GM18909 (cell line): ENCODE measurements at regions not wholly inside any gene's neighbourhood (a gene's known extent, or its start where the extent isn't known, plus 50 kb on each side); places are given as distances from the start of the nearest gene placed in this dataset.

ENCODE experiments used
- ATAC-seq: cut with Tn5 transposase; IDR thresholded peaks from one replicate; pipeline ENCODE4 v1.9.1; 2021; ENCODE audit warnings: mild to moderate bottlenecking; ENCODE audit not compliant: unreplicated experiment, poor library complexity

GRCh38 chr16:87125206-87126155 is 191.7 kb downstream of the C16orf95 start:
- ATAC-seq, result no peak

DNA sequence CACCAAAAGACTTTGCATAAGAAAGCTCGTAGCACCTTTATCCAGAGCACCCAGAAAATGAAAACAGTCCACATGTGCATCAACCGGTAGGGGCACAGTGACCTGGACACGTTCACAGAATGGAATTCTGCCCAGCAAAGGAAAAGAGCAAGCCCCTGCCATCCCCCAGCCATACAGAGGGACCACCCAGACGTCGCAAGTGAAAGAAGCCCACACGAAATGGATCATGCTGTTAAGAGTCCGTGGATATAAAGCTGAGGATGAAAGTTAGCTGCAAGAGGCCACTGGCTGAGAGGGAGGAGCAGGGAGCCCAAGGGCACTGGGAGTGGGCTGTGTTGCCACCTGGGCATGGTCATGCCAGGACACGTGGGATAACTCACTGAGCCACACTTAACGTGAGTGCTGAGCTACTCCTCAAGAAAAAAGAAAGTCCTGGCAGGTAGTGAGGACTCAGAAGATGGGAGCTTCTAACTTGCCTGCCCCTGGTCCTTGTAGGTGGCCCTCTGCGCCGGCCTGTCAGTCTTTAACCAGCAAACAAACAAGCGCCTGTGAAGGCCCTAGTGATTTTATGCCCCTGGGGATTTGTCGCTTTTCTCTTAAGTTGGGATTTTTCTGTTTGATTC is 190.7 kb downstream of the C16orf95 start:
- ATAC-seq, result no peak

GRCh38 chr16:87127061-87127765 is 190.0 kb downstream of the C16orf95 start:
- no peak for ATAC-seq

GRCh38 chr16:87127766-87128147 is 189.4 kb downstream of the C16orf95 start:
- ATAC-seq, result no peak

DNA sequence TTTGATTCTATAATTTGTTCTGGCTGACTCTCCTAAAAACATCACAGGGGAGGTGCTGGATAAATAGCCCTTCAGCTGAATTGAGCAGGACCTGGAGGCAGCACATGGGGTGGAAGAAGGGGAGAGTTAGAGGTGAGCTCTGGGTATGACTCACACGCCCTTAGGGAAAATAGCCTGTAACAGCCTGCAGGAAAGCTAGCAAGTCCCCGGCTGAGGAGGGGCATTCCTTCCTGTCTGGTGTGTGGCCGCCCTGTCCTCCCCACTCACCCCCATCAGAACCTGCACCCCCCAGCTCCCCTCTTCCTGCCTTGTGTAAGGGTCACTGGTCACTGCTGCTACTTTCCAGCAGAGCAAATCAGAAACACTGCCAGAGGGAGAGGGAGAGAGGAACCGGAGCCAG is 187.4 kb downstream of the C16orf95 start:
- no peak for ATAC-seq

GRCh38 chr16:87131061-87131995 is 185.9 kb downstream of the C16orf95 start:
- no peak for ATAC-seq

DNA sequence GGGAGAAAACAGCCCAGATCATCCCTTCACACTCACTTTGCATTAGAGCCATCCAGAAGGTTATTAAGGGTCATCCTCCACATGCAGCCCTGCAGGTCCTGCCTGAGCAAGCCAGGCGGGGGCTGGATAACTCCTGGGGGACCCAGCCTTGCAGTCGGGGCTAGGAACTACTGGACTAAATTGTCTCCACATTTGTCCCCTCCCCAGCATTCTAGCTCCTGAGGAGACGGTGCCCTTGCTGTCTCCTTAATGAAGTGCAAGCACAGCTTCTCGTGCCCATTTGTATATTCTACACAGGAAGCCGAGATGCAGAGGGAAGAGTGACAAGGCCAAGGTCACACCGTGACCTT is 185.2 kb downstream of the C16orf95 start:
- no peak for ATAC-seq

- ATAC-seq, result no peak
These were observed 184.7 kb downstream of the C16orf95 start for GRCh38 chr16:87132361-87133014.

- ATAC-seq, result no peak
These were observed 183.9 kb downstream of the C16orf95 start for GRCh38 chr16:87133112-87133850.

GRCh38 chr16:87133966-87134627 is 183.1 kb downstream of the C16orf95 start:
- ATAC-seq, result no peak

GRCh38 chr16:87134628-87134995 is 182.6 kb downstream of the C16orf95 start:
- no peak for ATAC-seq

GRCh38 chr16:87135246-87136030 is 181.8 kb downstream of the C16orf95 start:
- no peak for ATAC-seq

GRCh38 chr16:87138316-87138715 is 178.9 kb downstream of the C16orf95 start:
- no peak for ATAC-seq

GRCh38 chr16:87138738-87139267 is 178.4 kb downstream of the C16orf95 start:
- no peak for ATAC-seq

GRCh38 chr16:87140211-87141200 is 176.7 kb downstream of the C16orf95 start:
- ATAC-seq, result no peak

DNA sequence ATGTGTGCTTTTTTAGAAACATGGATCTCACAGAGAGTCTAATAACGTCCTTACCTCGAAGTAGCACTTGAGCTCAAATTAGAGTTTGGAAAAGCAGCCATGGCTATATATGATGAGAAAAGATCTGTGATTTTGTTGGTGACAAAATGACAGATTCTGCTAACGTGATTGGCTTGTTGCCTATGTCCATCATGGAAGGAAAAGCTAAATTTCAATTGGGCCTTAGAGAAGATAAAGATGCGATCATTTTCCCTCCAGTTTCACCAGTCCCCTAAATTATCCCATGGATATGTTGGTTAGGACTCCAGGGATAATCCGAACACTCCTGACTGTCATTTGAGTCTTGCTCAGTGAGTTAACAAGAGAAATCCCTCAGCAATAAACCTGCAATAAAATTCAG is 175.8 kb downstream of the C16orf95 start:
- ATAC-seq, result no peak
